ENCODE measurements at regions not wholly inside any gene's neighbourhood (a gene's known extent, or its start where the extent isn't known, plus 50 kb on each side); places are given as distances from the start of the nearest gene placed in this dataset.

DNA sequence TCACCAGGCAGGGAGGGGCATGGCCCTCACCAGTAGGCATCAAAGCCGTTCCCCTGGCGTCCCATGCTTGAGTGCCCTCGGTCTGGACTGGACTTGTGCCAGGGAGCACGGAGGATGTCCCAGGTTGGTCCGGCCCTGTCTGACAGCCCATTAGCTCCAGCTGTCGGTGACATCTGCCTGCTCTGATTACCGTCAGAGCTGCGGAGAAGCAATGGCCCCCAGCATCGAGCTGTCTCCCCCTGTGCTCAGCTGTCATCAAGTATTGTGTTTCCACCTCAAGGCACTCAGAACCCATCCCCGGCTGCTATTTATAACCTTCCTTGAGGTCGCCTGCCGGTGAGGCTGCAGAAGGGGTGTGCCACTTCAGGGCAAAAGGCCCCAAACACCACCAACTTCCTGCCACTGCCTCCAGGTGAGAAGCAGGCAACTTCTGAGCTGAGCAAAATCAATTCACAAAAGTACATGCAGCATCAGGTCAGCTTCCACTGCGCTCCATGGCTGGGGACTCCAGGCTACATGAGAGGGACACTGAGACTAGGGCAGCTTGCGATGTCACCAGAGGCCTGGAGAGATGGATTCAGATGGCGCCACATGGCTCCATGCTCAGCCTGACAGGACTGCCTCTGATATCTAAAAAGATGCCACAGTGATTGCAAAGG, 142.7 kb downstream of the C5orf15 start:
- TF ChIP-seq, protein P1, sequence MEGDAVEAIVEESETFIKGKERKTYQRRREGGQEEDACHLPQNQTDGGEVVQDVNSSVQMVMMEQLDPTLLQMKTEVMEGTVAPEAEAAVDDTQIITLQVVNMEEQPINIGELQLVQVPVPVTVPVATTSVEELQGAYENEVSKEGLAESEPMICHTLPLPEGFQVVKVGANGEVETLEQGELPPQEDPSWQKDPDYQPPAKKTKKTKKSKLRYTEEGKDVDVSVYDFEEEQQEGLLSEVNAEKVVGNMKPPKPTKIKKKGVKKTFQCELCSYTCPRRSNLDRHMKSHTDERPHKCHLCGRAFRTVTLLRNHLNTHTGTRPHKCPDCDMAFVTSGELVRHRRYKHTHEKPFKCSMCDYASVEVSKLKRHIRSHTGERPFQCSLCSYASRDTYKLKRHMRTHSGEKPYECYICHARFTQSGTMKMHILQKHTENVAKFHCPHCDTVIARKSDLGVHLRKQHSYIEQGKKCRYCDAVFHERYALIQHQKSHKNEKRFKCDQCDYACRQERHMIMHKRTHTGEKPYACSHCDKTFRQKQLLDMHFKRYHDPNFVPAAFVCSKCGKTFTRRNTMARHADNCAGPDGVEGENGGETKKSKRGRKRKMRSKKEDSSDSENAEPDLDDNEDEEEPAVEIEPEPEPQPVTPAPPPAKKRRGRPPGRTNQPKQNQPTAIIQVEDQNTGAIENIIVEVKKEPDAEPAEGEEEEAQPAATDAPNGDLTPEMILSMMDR (IDR thresholded peaks at IDR 0.05; ENCODE audit: low read depth, low read length), result no peak
- H3K4me3 ChIP-seq (ENCODE audit: low read depth, low read length), result no peak overlapping the region
- no peak for DNase-seq (ENCODE audit: low read depth, low spot score)
- in situ Hi-C loops (cut with HindIII; ENCODE audit: low sequenced_read_pairs), result no loop called here

DNA sequence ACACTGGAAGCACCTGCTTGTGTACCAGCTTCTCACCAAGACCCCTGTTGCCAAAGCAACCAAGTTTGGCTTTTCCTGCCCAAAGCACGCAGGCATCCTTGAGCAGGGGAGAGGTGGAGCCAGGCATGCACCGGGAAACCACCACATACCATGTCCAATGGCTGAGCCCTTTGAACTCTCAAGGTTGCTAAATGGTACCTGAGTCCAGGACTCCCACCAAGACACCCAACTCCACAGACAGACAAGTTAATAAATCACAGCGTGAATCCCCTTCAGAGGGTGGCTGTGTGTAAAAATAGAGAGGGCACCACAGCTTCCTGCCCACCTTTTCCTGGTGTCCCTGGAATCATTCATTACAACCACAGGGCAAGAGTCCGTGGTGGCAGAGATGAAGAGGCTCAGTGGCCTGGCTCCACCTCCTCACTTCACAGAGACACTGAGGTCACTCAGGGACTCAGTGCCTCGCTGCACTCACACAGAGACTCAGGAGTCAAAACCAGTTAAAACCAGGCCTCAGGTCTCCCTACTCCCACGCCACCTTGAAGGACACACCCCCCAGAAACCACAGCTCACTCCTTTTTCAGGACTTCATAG, 143.7 kb downstream of the C5orf15 start:
- H3K4me3 ChIP-seq (ENCODE audit: low read depth, low read length), result no peak overlapping the region

DNA sequence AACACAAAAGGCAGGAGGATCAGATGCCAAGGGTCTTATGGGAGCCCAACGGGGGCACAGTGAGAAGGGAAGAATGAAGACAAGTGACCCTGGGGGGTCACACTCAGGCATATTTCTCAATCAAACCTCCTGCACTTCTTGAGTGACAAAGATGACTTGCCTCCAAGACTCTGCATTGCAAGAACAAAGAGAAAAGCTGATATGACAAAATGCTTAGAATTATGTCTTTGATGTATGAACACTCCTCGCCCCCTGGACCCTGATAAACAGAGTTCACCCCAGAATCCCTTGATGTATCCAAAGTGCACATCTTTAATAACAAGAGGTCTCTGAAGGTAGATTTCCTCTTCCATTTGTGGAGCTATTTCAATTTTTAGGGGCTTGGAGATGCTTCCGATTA, 146.5 kb downstream of the C5orf15 start:
- in situ Hi-C loops (cut with HindIII; ENCODE audit: low sequenced_read_pairs), result no loop called here
- H3K4me3 ChIP-seq (ENCODE audit: low read depth, low read length), result no peak overlapping the region
- TF ChIP-seq, protein P1 (IDR thresholded peaks at IDR 0.05; ENCODE audit: low read depth, low read length), result no peak
- no peak for DNase-seq (ENCODE audit: low read depth, low spot score)

More for the DNA sequence above, 143.7 kb downstream of the C5orf15 start:
- TF ChIP-seq, protein P1 (IDR thresholded peaks at IDR 0.05; ENCODE audit: low read depth, low read length), result no peak
- in situ Hi-C loops (cut with HindIII; ENCODE audit: low sequenced_read_pairs), result no loop called here
- no peak for DNase-seq (ENCODE audit: low read depth, low spot score)

DNA sequence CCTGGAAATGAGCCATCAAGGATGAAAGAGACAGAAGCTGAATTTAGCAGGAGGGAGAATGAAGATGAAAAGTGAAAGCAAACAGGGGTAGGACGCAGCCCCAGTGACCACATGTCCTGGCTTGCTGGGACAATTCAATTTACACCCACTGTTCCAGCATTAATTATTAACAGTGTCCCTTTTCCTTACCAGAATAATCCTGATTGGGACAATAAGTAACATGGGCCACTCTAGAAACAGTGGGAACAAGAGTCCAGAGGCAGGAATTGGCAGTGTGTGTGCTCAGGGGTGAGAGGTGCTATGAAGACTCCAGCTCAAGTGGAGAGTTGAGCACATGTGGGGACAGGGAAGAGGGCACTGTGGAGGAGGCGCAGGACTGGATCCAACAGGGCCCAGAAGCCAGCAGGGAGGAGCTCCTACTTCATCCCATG, 147.1 kb downstream of the C5orf15 start:
- in situ Hi-C loops (cut with HindIII; ENCODE audit: low sequenced_read_pairs), result no loop called here
- DNase-seq (ENCODE audit: low read depth, low spot score), result no peak
- TF ChIP-seq, protein P1 (IDR thresholded peaks at IDR 0.05; ENCODE audit: low read depth, low read length), result no peak
- no peak overlapping the region for H3K4me3 ChIP-seq (ENCODE audit: low read depth, low read length)

DNA sequence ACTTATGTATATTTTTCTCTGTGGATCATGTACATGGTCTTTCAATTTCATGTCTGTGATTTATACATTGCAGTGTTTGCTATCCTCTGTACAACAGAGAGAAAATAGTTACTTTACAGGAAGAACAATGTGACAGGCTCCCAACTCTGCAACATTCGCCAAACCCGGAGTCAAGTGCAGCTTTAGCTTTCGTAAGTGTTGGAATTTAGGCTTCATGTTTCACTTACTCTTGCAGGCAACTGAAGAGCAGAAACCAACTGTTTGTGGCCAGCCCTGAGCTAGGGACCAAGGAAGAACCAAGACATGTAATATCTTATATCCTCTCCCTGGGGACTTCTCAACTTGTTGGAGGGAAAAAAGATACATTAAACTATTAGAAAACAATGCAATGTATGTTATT, 147.9 kb downstream of the C5orf15 start:
- in situ Hi-C loops (cut with HindIII; ENCODE audit: low sequenced_read_pairs), result no loop called here
- peak; percentile 12 for DNase-seq (ENCODE audit: low read depth, low spot score)
- no peak overlapping the region for H3K4me3 ChIP-seq (ENCODE audit: low read depth, low read length)
- TF ChIP-seq, protein P1 (IDR thresholded peaks at IDR 0.05; ENCODE audit: low read depth, low read length), result no peak

DNA sequence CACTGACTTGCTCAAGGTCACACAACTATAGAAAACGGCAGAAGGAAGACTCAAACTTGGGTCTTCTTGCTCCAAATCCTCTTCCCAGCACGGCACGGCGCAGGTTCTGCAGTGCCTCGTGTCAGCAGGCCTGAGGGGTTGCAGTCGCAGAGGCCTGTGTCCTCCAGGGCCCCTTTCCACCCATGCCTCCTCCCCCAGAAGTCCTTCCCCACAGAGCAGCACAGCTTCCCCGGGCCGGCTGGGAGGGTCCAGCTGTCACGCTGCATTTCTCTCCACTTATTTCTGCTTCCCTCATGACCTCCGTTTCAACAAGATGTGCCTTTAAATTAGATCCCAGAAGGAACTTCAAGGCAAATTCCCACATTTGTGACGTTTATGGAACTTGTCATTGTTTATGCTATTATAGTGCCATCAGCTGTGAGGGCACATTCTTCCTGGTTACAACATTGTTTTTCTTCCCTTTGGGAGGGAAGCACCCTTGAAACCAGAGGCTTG, 148.4 kb downstream of the C5orf15 start:
- TF ChIP-seq, protein P1 (IDR thresholded peaks at IDR 0.05; ENCODE audit: low read depth, low read length), result no peak
- in situ Hi-C loops (cut with HindIII; ENCODE audit: low sequenced_read_pairs), result no loop called here
- peak; percentile 5 for DNase-seq (ENCODE audit: low read depth, low spot score)
- no peak overlapping the region for H3K4me3 ChIP-seq (ENCODE audit: low read depth, low read length)
